Astrocyte (in vitro differentiated cells and primary cell): ENCODE measurements at regions not wholly inside any gene's neighbourhood (a gene's known extent, or its start where the extent isn't known, plus 50 kb on each side); places are given as distances from the start of the nearest gene placed in this dataset.
"Not testable (repeated sequence)": the region's sequence is repeated elsewhere in the genome, so short reads cannot be mapped to it uniquely, and the experiment has no call there.

Source experiments
- DNase-seq: peaks from one replicate; pipeline ENCODE4 v3.0.0-alpha.2; 2010; ENCODE audit warnings: low read depth
- FAIRE-seq: peaks from 2 replicates; lab custom pipeline; 2011; peaks lifted over from hg19 to GRCh38; lab: Jason Lieb, UNC
- H2AFZ ChIP-seq: 2 replicates; pipeline ENCODE4 v1.6.0; 2012; ENCODE audit warnings: low read depth, low read length, inconsistent platforms
- H3K27ac ChIP-seq: 2 replicates; pipeline ENCODE4 v1.5.1; 2011; ENCODE audit warnings: low read depth, low read length, inconsistent platforms
- H3K27me3 ChIP-seq: 2 replicates; pipeline ENCODE4 v1.6.0; 2011; ENCODE audit warnings: low read length, inconsistent platforms; ENCODE audit not compliant: insufficient read depth
- H3K36me3 ChIP-seq: 2 replicates; pipeline ENCODE4 v1.5.1; 2011; ENCODE audit warnings: low read length, inconsistent platforms; ENCODE audit not compliant: insufficient read depth
- H3K4me1 ChIP-seq: 2 replicates; pipeline ENCODE4 v1.5.1; 2011; ENCODE audit warnings: low read length, inconsistent platforms; ENCODE audit not compliant: insufficient read depth
- H3K4me2 ChIP-seq: 2 replicates; pipeline ENCODE4 v1.6.0; 2012; ENCODE audit warnings: low read length, inconsistent platforms
- H3K4me3 ChIP-seq: 2 replicates; pipeline ENCODE4 v1.5.1; 2011; ENCODE audit warnings: low read depth, mild to moderate bottlenecking, low read length, inconsistent platforms; ENCODE audit not compliant: insufficient read depth
- H3K79me2 ChIP-seq: 2 replicates; pipeline ENCODE4 v1.6.0; 2012; ENCODE audit warnings: mild to moderate bottlenecking, low read length, inconsistent platforms; ENCODE audit not compliant: insufficient read depth
- H3K9ac ChIP-seq: 2 replicates; pipeline ENCODE4 v1.6.0; 2012; ENCODE audit warnings: mild to moderate bottlenecking, low read length, inconsistent platforms
- H3K9me3 ChIP-seq: 2 replicates; pipeline ENCODE4 v1.5.1; 2012; ENCODE audit warnings: low read depth, mild to moderate bottlenecking, low read length, inconsistent platforms; ENCODE audit not compliant: insufficient read depth
- H4K20me1 ChIP-seq: 2 replicates; pipeline ENCODE4 v1.6.0; 2012; ENCODE audit warnings: low read length, inconsistent platforms; ENCODE audit not compliant: insufficient read depth
- H3K27ac Mint-ChIP-seq: one replicate; pipeline ENCODE4 v1.8.0; 2021; ENCODE audit warnings: mild to moderate bottlenecking, mixed read lengths; ENCODE audit not compliant: unreplicated experiment
- H3K27me3 Mint-ChIP-seq: one replicate; pipeline ENCODE4 v1.8.0; 2021; ENCODE audit warnings: low read depth, mixed read lengths; ENCODE audit not compliant: unreplicated experiment
- H3K36me3 Mint-ChIP-seq: one replicate; pipeline ENCODE4 v1.8.0; 2021; ENCODE audit warnings: low read depth, mixed read lengths; ENCODE audit not compliant: unreplicated experiment
- H3K4me1 Mint-ChIP-seq: one replicate; pipeline ENCODE4 v1.8.0; 2021; ENCODE audit warnings: low read depth, mixed read lengths; ENCODE audit not compliant: unreplicated experiment
- H3K4me3 Mint-ChIP-seq: one replicate; pipeline ENCODE4 v1.8.0; 2021; ENCODE audit warnings: mild to moderate bottlenecking, moderate library complexity, mixed read lengths; ENCODE audit not compliant: unreplicated experiment
- H3K9me3 Mint-ChIP-seq: one replicate; pipeline ENCODE4 v1.8.0; 2021; ENCODE audit warnings: mild to moderate bottlenecking, mixed read lengths; ENCODE audit not compliant: unreplicated experiment
- CTCF ChIP-seq: IDR thresholded peaks from 2 replicates; pipeline ENCODE4 v1.5.1; 2011; ENCODE audit warnings: low read depth, mild to moderate bottlenecking, inconsistent platforms, low read length, moderate library complexity; ENCODE audit not compliant: insufficient read depth
- EZH2 ChIP-seq: IDR thresholded peaks from 2 replicates; pipeline ENCODE4 v1.6.1; 2012; ENCODE audit warnings: mild to moderate bottlenecking, low read length, inconsistent platforms; ENCODE audit not compliant: insufficient read depth

DNA sequence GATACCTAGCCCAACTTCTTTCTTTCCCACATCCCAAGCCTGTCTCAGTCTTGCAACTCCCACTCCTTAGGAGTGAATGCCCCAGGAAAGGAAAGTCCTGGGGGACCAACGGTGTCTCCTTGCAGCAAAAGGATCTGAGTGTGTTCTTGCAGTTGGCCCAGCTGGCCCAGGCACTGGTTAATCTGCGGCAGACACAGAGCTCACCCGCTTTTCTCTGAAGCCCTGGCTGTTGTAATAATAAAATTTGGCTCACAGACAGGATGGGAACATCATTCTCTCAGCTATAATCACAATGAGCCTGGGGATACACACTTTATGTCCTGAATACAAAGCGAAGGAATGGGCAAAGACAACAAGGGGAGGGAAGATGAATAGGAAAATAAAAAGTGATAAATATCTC is 185.6 kb upstream of the ADRA1D start:
- H3K9me3 Mint-ChIP-seq: no peaks in the 10 kb centered on the region
- H3K79me2 ChIP-seq: no peaks in the 10 kb centered on the region
- H3K36me3 Mint-ChIP-seq: no peaks in the 10 kb centered on the region
- peak overlapping the region; percentile 29 for H3K4me2 ChIP-seq
- H3K4me3 ChIP-seq: no peak overlapping the region
- H3K27me3 ChIP-seq: no peaks in the 10 kb centered on the region
- no peaks in the 10 kb centered on the region for H4K20me1 ChIP-seq
- no peak overlapping the region for H3K27ac ChIP-seq
- no peaks in the 10 kb centered on the region for H3K9me3 ChIP-seq
- H2AFZ ChIP-seq: no peak overlapping the region
- TF ChIP-seq EZH2 (no peak), CTCF (no peak)
- H3K27me3 Mint-ChIP-seq: peaks cover 16% of the 10 kb centered on the region
- H3K4me3 Mint-ChIP-seq: no peak overlapping the region
- H3K9ac ChIP-seq: no peak overlapping the region
- FAIRE-seq: no peak
- DNase-seq: no peak
- H3K27ac Mint-ChIP-seq: no peak overlapping the region
- H3K36me3 ChIP-seq: no peaks in the 10 kb centered on the region
- H3K4me1 Mint-ChIP-seq: no peaks in the 10 kb centered on the region
- no peaks in the 10 kb centered on the region for H3K4me1 ChIP-seq

DNA sequence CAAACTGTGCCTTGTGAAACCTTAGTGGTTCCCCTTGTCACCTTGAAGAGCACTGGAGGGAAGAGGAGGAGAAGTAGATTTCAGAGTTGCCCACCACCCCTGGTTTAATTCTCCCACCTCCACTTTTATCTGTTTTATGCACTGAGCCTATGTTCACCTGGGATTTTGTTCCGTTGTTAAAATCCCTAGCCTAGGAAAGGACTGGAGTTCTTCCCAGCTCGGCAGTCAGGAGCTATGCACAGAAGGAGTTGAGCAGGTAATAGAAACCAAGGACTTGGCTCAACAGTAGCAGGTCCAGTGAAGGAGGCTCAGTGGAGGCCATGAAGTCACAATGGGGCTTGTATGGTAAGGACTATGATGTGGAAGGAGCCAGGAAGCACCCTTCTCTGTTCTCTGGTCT is 182.4 kb upstream of the ADRA1D start:
- Histone ChIP-seq H3K9ac (no peak overlapping the region), H4K20me1 (no peaks in the 10 kb centered on the region), H3K4me1 (no peaks in the 10 kb centered on the region), H3K79me2 (no peaks in the 10 kb centered on the region), H3K27me3 (no peaks in the 10 kb centered on the region), H3K4me2 (no peak overlapping the region), H3K36me3 (no peaks in the 10 kb centered on the region), H3K9me3 (no peaks in the 10 kb centered on the region), H3K4me3 (no peak overlapping the region), H3K27ac (no peak overlapping the region), H2AFZ (no peak overlapping the region)
- TF ChIP-seq EZH2: no peak
- TF ChIP-seq CTCF: no peak
- no peaks in the 10 kb centered on the region for H3K4me1 Mint-ChIP-seq
- no peaks in the 10 kb centered on the region for H3K36me3 Mint-ChIP-seq
- H3K9me3 Mint-ChIP-seq: no peaks in the 10 kb centered on the region
- H3K27me3 Mint-ChIP-seq: peaks cover 17% of the 10 kb centered on the region
- no peak for DNase-seq
- no peak overlapping the region for H3K27ac Mint-ChIP-seq
- FAIRE-seq: no peak
- H3K4me3 Mint-ChIP-seq: no peak overlapping the region

DNA sequence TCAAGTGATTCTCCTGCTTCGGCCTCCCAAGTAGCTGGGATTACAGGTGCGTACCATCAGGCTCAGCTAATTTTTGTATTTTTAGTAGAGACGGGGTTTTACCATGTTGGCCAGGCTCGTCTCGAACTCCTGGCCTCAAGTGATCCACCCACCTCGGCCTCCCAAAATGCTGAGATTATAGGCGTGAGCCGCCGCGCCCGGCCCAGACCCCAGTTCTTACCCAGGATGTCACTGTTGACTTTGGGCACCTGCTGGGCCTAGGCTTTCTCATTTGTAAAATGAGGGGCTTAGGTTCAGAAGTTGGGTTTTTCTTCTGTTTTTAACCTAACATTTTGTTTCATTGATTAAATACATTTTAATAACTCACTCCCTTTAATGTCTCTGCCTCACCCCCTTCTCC is 181.7 kb upstream of the ADRA1D start:
- H3K9me3 Mint-ChIP-seq, H3K4me3 ChIP-seq, DNase-seq, H3K4me1 ChIP-seq, H3K27ac ChIP-seq, H3K9ac ChIP-seq, H3K4me3 Mint-ChIP-seq, H4K20me1 ChIP-seq, H3K27ac Mint-ChIP-seq, H3K36me3 Mint-ChIP-seq, H3K79me2 ChIP-seq, H3K27me3 ChIP-seq, H3K9me3 ChIP-seq, FAIRE-seq, H3K36me3 ChIP-seq, H3K4me2 ChIP-seq, H2AFZ ChIP-seq, H3K4me1 Mint-ChIP-seq: not testable (repeated sequence)
- H3K27me3 Mint-ChIP-seq: peaks cover 14% of the 10 kb centered on the region
